Thyroid gland (tissue), 4 donors: ENCODE measurements at regions not wholly inside any gene's neighbourhood (a gene's known extent, or its start where the extent isn't known, plus 50 kb on each side); places are given as distances from the start of the nearest gene placed in this dataset.

Experiments used
- DNase-seq, 2 donors: peaks; one replicate each; pipeline ENCODE4 v3.0.0-alpha.2; 2019
- H3K27ac ChIP-seq, 3 donors: fragments of 200-600 bp; sonication (generic); 1 replicate in 2 of 3; 2 replicates in 1 of 3; pipeline ENCODE4 v1.5.1; 2016 to 2019; ENCODE audit warnings: mild to moderate bottlenecking in 1 of 3, moderate library complexity in 1 of 3
- H3K27me3 ChIP-seq: fragments of 200-600 bp; sonication (generic); one replicate; pipeline ENCODE4 v1.5.1; 2019
- H3K36me3 ChIP-seq, 2 donors: fragments of 200-600 bp; sonication (generic); one replicate each; pipeline ENCODE4 v1.5.1; 2016 to 2019
- H3K4me1 ChIP-seq, 2 donors: fragments of 200-600 bp; sonication (generic); one replicate each; pipeline ENCODE4 v1.5.1; 2017 to 2019
- H3K4me3 ChIP-seq, 3 donors: fragments of 200-600 bp; sonication (generic); replicated peaks in 1 of 3; 1 replicate in 2 of 3; 2 replicates in 1 of 3; pipeline ENCODE4 v1.5.1; 2016; ENCODE audit warnings: mild to moderate bottlenecking in 1 of 3
- H3K9me3 ChIP-seq: fragments of 200-600 bp; sonication (generic); one replicate; pipeline ENCODE4 v1.5.1; 2017
- CTCF ChIP-seq, 6 experiments: fragments of 200-600 bp in 3 of 6; fragments of 450-650 bp in 3 of 6; sonication (generic) in 3 of 6; IDR thresholded peaks; one replicate each; pipeline ENCODE4 v1.5.1; 2016 to 2019; ENCODE audit warnings: antibody characterized with exemption in 6 of 6, mild to moderate bottlenecking in 2 of 6, inconsistent platforms in 1 of 6, moderate library complexity in 1 of 6
- POLR2A ChIP-seq, 2 donors: fragments of 450-650 bp; IDR thresholded peaks; one replicate each; pipeline ENCODE4 v1.6.1; 2017; ENCODE audit warnings: antibody characterized with exemption in 2 of 2, mild to moderate bottlenecking in 2 of 2, moderate library complexity in 1 of 2
- WGBS, 2 donors: methylation state at CpG; one replicate each; pipeline ENCODE4 v1.1.5; 2017; 5-methylcytosine and 5-hydroxymethylcytosine counted together
- intact Hi-C: fragments of 100-400 bp; cut with DNase I; formaldehyde crosslinking; loops from one replicate; pipeline ENCODE4 v1.15.1; 2023

- DNase-seq: no peak
- H3K36me3 ChIP-seq: no peaks in the 10 kb centered on the region
- no peak overlapping the region for H3K4me3 ChIP-seq
- intact Hi-C loops: no loop called here
- TF ChIP-seq CTCF (IDR thresholded peaks at IDR 0.05) (no peak), POLR2A (IDR thresholded peaks at IDR 0.05) (no peak)
- H3K27me3 ChIP-seq: no peaks in the 10 kb centered on the region
- H3K9me3 ChIP-seq: no peaks in the 10 kb centered on the region
- 90 to 95% methylated on average over 6 of the region's 6 CpGs for WGBS, 2 donors
- H3K4me1 ChIP-seq: peaks cover 0 to 3% of the 10 kb centered on the region in 2 donors
- no peak overlapping the region for H3K27ac ChIP-seq
Observed at GRCh38 chr18:47729356-47729755, 201.1 kb downstream of the SMAD2 start.

GRCh38 chr18:47728921-47729320 is 201.5 kb downstream of the SMAD2 start:
- no peak for DNase-seq
- no peaks in the 10 kb centered on the region for H3K36me3 ChIP-seq
- peaks cover 0 to 3% of the 10 kb centered on the region in 2 donors for H3K4me1 ChIP-seq
- H3K27ac ChIP-seq: no peak overlapping the region
- 87 to 93% methylated on average over 2 of the region's 2 CpGs for WGBS, 2 donors
- no peak for TF ChIP-seq POLR2A (IDR thresholded peaks at IDR 0.05)
- no peak for TF ChIP-seq CTCF (IDR thresholded peaks at IDR 0.05)
- no peaks in the 10 kb centered on the region for H3K9me3 ChIP-seq
- intact Hi-C loops: no loop called here
- no peaks in the 10 kb centered on the region for H3K27me3 ChIP-seq
- H3K4me3 ChIP-seq: no peak overlapping the region

- WGBS, 2 donors: 80 to 81% methylated on average over 5 of the region's 5 CpGs
- intact Hi-C loops: no loop called here
Observed at GRCh38 chr18:47727409-47727808, 203.1 kb downstream of the SMAD2 start.

GRCh38 chr18:47726550-47726949 is 203.9 kb downstream of the SMAD2 start:
- H3K4me3 ChIP-seq: no peak overlapping the region
- intact Hi-C loops: no loop called here
- no peaks in the 10 kb centered on the region for H3K9me3 ChIP-seq
- DNase-seq: no peak
- TF ChIP-seq CTCF (IDR thresholded peaks at IDR 0.05) (no peak), POLR2A (IDR thresholded peaks at IDR 0.05) (no peak)
- WGBS, 2 donors: 33 to 74% methylated on average over 1 of the region's 1 CpG
- no peak overlapping the region for H3K27ac ChIP-seq
- no peaks in the 10 kb centered on the region for H3K27me3 ChIP-seq
- H3K4me1 ChIP-seq: peaks cover 0 to 3% of the 10 kb centered on the region in 2 donors
- no peaks in the 10 kb centered on the region for H3K36me3 ChIP-seq

More at GRCh38 chr18:47727409-47727808, 203.1 kb downstream of the SMAD2 start:
- Histone ChIP-seq H3K27ac (no peak overlapping the region), H3K4me3 (no peak overlapping the region), H3K9me3 (no peaks in the 10 kb centered on the region), H3K4me1 (peaks cover 0 to 3% of the 10 kb centered on the region in 2 donors), H3K27me3 (no peaks in the 10 kb centered on the region), H3K36me3 (no peaks in the 10 kb centered on the region)
- no peak for DNase-seq
- TF ChIP-seq CTCF (IDR thresholded peaks at IDR 0.05) (no peak), POLR2A (IDR thresholded peaks at IDR 0.05) (no peak)

GRCh38 chr18:47725656-47726055 is 204.8 kb downstream of the SMAD2 start:
- DNase-seq: no peak
- no peaks in the 10 kb centered on the region for H3K9me3 ChIP-seq
- H3K27ac ChIP-seq: no peak overlapping the region
- TF ChIP-seq CTCF (IDR thresholded peaks at IDR 0.05): no peak
- no peak for TF ChIP-seq POLR2A (IDR thresholded peaks at IDR 0.05)
- intact Hi-C loops: no loop called here
- WGBS, 2 donors: 92 to 95% methylated on average over 3 of the region's 3 CpGs
- H3K27me3 ChIP-seq: no peaks in the 10 kb centered on the region
- H3K36me3 ChIP-seq: no peaks in the 10 kb centered on the region
- peaks cover 0 to 3% of the 10 kb centered on the region in 2 donors for H3K4me1 ChIP-seq
- H3K4me3 ChIP-seq: no peak overlapping the region
